Anterior cingulate cortex (tissue), 58 donors: ENCODE measurements at regions not wholly inside any gene's neighbourhood (a gene's known extent, or its start where the extent isn't known, plus 50 kb on each side); places are given as distances from the start of the nearest gene placed in this dataset.
"Not testable (repeated sequence)": the region's sequence is repeated elsewhere in the genome, so short reads cannot be mapped to it uniquely, and the experiment has no call there.

Experiments
- DNase-seq, 58 donors: peaks; one replicate each; lab custom pipeline; 2025; lab: John Stamatoyannopoulos, UW

- no peak for DNase-seq
Measured at GRCh38 chr2:234583331-234583730, 86.5 kb upstream of the ARL4C start.

GRCh38 chr2:234580686-234581085 is 83.8 kb upstream of the ARL4C start:
- DNase-seq, result no peak

GRCh38 chr2:234579231-234579962 is 82.5 kb upstream of the ARL4C start:
- DNase-seq, result no peak

- no peak for DNase-seq
Measured at GRCh38 chr2:234578389-234578788, 81.5 kb upstream of the ARL4C start.

- DNase-seq, result no peak
Measured at GRCh38 chr2:234577191-234577590, 80.3 kb upstream of the ARL4C start.

- DNase-seq, result no peak
Measured at GRCh38 chr2:234571620-234572407, 74.9 kb upstream of the ARL4C start.

- DNase-seq, result no peak
Measured at GRCh38 chr2:234570476-234570875, 73.6 kb upstream of the ARL4C start.

- no peak for DNase-seq
Measured at GRCh38 chr2:234569776-234570430, 73.0 kb upstream of the ARL4C start.

GRCh38 chr2:234566622-234567021 is 69.7 kb upstream of the ARL4C start:
- DNase-seq, result no peak

- DNase-seq, result no peak
Measured at GRCh38 chr2:234565842-234566619, 69.2 kb upstream of the ARL4C start.

- no peak for DNase-seq
Measured at GRCh38 chr2:234565201-234565600, 68.3 kb upstream of the ARL4C start.

- peak in 1 of 58 donors; percentile 15 for DNase-seq
Measured at GRCh38 chr2:234564699-234565098, 67.8 kb upstream of the ARL4C start.

- no peak for DNase-seq
Measured at GRCh38 chr2:234559609-234560008, 62.7 kb upstream of the ARL4C start.

GRCh38 chr2:234558642-234559041 is 61.8 kb upstream of the ARL4C start:
- DNase-seq, result no peak

GRCh38 chr2:234556848-234557573 is 60.1 kb upstream of the ARL4C start:
- DNase-seq, result no peak

GRCh38 chr2:234555616-234556249 is 58.9 kb upstream of the ARL4C start:
- DNase-seq, result no peak

GRCh38 chr2:234555161-234555560 is 58.3 kb upstream of the ARL4C start:
- DNase-seq, result no peak

GRCh38 chr2:234553223-234553622 is 56.3 kb upstream of the ARL4C start:
- not testable (repeated sequence) for DNase-seq

- DNase-seq, result peak in 46 of 58 donors; percentile 5 to 69 (median 32)
Measured at GRCh38 chr2:234550511-234551107, 53.7 kb upstream of the ARL4C start.
